SK-N-SH (cell line): ENCODE measurements at regions not wholly inside any gene's neighbourhood (a gene's known extent, or its start where the extent isn't known, plus 50 kb on each side); places are given as distances from the start of the nearest gene placed in this dataset.

Experiments used
- CTCF ChIA-PET: fragments of 300-600, 350-600 bp; formaldehyde crosslinking; extraction: SDS; loops from one replicate; lab custom pipeline; 2021; lab: Yijun Ruan, JAX
- POLR2A ChIA-PET: fragments of 350-600 bp; sonication (Branson Sonifier 250); formaldehyde crosslinking; extraction: SDS; loops from one replicate; lab custom pipeline; 2020; ENCODE audit warnings: antibody characterized with exemption, inconsistent platforms; lab: Yijun Ruan, JAX
- DNase-seq: peaks from one replicate; pipeline ENCODE4 v3.0.0; 2012
- H2AFZ ChIP-seq: fragments of 200-600 bp; sonication (generic); 2 replicates; pipeline ENCODE4 v1.8.1; 2016; ENCODE audit warnings: antibody characterized with exemption, mild to moderate bottlenecking, low read depth
- H3F3A ChIP-seq: fragments of 200-600 bp; sonication (generic); replicated peaks from 2 replicates; pipeline ENCODE3; 2016; ENCODE audit warnings: antibody characterized with exemption, mild to moderate bottlenecking; ENCODE audit not compliant: insufficient read depth
- H3K27ac ChIP-seq, 2 experiments: fragments of 200-500 bp in 1 of 2; fragments of 200-600 bp in 1 of 2; sonication (Bioruptor generic) in 1 of 2; sonication (generic), shearing (Covaris generic) in 1 of 2; 2 replicates each; pipeline versions ENCODE4 v1.5.1 to v1.6.1; 2014 to 2016; ENCODE audit warnings: low read depth in 2 of 2, inconsistent platforms in 1 of 2, low read length in 1 of 2, mild to moderate bottlenecking in 1 of 2, mixed read lengths in 1 of 2
- H3K27me3 ChIP-seq: fragments of 200-600 bp; sonication (generic), shearing (Covaris generic); 2 replicates; pipeline ENCODE4 v1.6.1; 2016; ENCODE audit warnings: mixed run types; ENCODE audit not compliant: insufficient read depth
- H3K36me3 ChIP-seq, 2 experiments: fragments of 200-500 bp in 1 of 2; fragments of 200-600 bp in 1 of 2; sonication (Bioruptor generic) in 1 of 2; sonication (generic) in 1 of 2; replicated peaks in 1 of 2; 2 replicates each; pipeline versions ENCODE3 to v1.5.1; 2014 to 2016; ENCODE audit warnings: low read length in 1 of 2, mild to moderate bottlenecking in 1 of 2; ENCODE audit not compliant: insufficient read depth in 2 of 2, control insufficient read depth in 1 of 2
- H3K4me1 ChIP-seq, 2 experiments: fragments of 200-500 bp in 1 of 2; fragments of 200-600 bp in 1 of 2; sonication (Bioruptor generic) in 1 of 2; sonication (generic), shearing (Covaris generic) in 1 of 2; 2 replicates each; pipeline versions ENCODE4 v1.5.1 to v1.6.1; 2014 to 2016; ENCODE audit warnings: low read depth in 1 of 2, low read length in 1 of 2, mixed run types in 1 of 2; ENCODE audit not compliant: insufficient read depth in 2 of 2, control insufficient read depth in 1 of 2
- H3K4me2 ChIP-seq: fragments of 200-600 bp; sonication (generic), shearing (Covaris generic); 2 replicates; pipeline ENCODE4 v1.6.1; 2017; ENCODE audit warnings: mixed run types
- H3K4me3 ChIP-seq, 2 experiments: fragments of 200-500 bp in 1 of 2; fragments of 200-600 bp in 1 of 2; sonication (Bioruptor generic) in 1 of 2; sonication (generic), shearing (Covaris generic) in 1 of 2; 2 replicates each; pipeline versions ENCODE4 v1.5.1 to v1.8.1; 2014 to 2016; ENCODE audit warnings: low read depth in 2 of 2, inconsistent platforms in 1 of 2, low read length in 1 of 2, mild to moderate bottlenecking in 1 of 2, mixed read lengths in 1 of 2, moderate library complexity in 1 of 2
- H3K79me2 ChIP-seq: fragments of 200-600 bp; sonication (generic); 2 replicates; pipeline ENCODE4 v1.8.1; 2017; ENCODE audit warnings: mild to moderate bottlenecking; ENCODE audit not compliant: insufficient read depth
- H3K9ac ChIP-seq: fragments of 200-600 bp; sonication (generic); 2 replicates; pipeline ENCODE4 v1.6.1; 2017; ENCODE audit warnings: mixed run types
- H3K9me2 ChIP-seq: fragments of 200-600 bp; sonication (generic); 2 replicates; pipeline ENCODE4 v1.6.1; 2017; ENCODE audit warnings: mixed run types
- H3K9me3 ChIP-seq: fragments of 200-600 bp; sonication (generic); 2 replicates; pipeline ENCODE4 v1.6.1; 2017; ENCODE audit warnings: mixed run types, mild to moderate bottlenecking, moderate library complexity
- H4K20me1 ChIP-seq: fragments of 200-600 bp; sonication (generic); 2 replicates; pipeline ENCODE4 v1.6.1; 2017; ENCODE audit warnings: mild to moderate bottlenecking, mixed run types; ENCODE audit not compliant: insufficient read depth
- ELF1 ChIP-seq: IDR thresholded peaks from 2 replicates; pipeline ENCODE4 v1.4.0; 2012
- FOSL2 ChIP-seq: IDR thresholded peaks from 2 replicates; pipeline ENCODE4 v1.4.0; 2012; ENCODE audit warnings: low read depth, mild to moderate bottlenecking, moderate library complexity, borderline replicate concordance
- GABPA ChIP-seq: IDR thresholded peaks from 2 replicates; pipeline ENCODE4 v1.4.0; 2012; ENCODE audit warnings: low read depth, mild to moderate bottlenecking
- MEF2A ChIP-seq: IDR thresholded peaks from 2 replicates; pipeline ENCODE4 v1.4.0; 2012; ENCODE audit warnings: low read depth, borderline replicate concordance
- MXI1 ChIP-seq: IDR thresholded peaks from 2 replicates; pipeline ENCODE4 v1.6.1; 2012; ENCODE audit warnings: mild to moderate bottlenecking, low read depth, low read length, improper control_type of control experiment
- NFIC ChIP-seq: IDR thresholded peaks from 2 replicates; pipeline ENCODE4 v1.4.0; 2012; ENCODE audit warnings: borderline replicate concordance
- RXRA ChIP-seq: IDR thresholded peaks from 2 replicates; pipeline ENCODE4 v1.4.0; 2012; ENCODE audit warnings: low read depth, mild to moderate bottlenecking, borderline replicate concordance
- TAF1 ChIP-seq: IDR thresholded peaks from 2 replicates; pipeline ENCODE4 v1.6.1; 2012; ENCODE audit warnings: low read depth, mild to moderate bottlenecking, low read length, moderate library complexity, borderline replicate concordance
- TEAD4 ChIP-seq: IDR thresholded peaks from 2 replicates; pipeline ENCODE4 v1.4.0; 2012; ENCODE audit warnings: mild to moderate bottlenecking, borderline replicate concordance; ENCODE audit not compliant: insufficient read depth
- USF1 ChIP-seq: IDR thresholded peaks from 2 replicates; pipeline ENCODE4 v1.4.0; 2012; ENCODE audit warnings: low read depth, borderline replicate concordance
- USF2 ChIP-seq: fragments of 150-350 bp; IDR thresholded peaks from 2 replicates; pipeline ENCODE4 v1.6.1; 2017; ENCODE audit warnings: antibody characterized with exemption, low read length, low read depth, borderline replicate concordance
- WGBS: methylation state at CpG from one replicate; pipeline ENCODE4 v1.1.6; 2017; ENCODE audit warnings: low lambda C conversion rate; 5-methylcytosine and 5-hydroxymethylcytosine counted together

- CTCF ChIA-PET, result no interaction called here
- POLR2A ChIA-PET, result no interaction called here
Observed at GRCh38 chr22:49204599-49205482, 622.8 kb downstream of the BRD1 start.

GRCh38 chr22:49203859-49204598, 623.6 kb downstream of the BRD1 start:
- Histone ChIP-seq H3K4me2 (no peak overlapping the region), H3K4me1 (no peaks in the 10 kb centered on the region; a peak in 1 of 4 replicates), H4K20me1 (no peaks in the 10 kb centered on the region), H3F3A (no peaks in the 10 kb centered on the region), H3K27me3 (no peaks in the 10 kb centered on the region; the same call in 1 of the 2 replicates), H3K27ac (no peak overlapping the region), H3K9ac (no peak overlapping the region), H3K9me2 (no peaks in the 10 kb centered on the region), H3K36me3 (no peaks in the 10 kb centered on the region), H3K4me3 (no peak overlapping the region), H2AFZ (no peak overlapping the region), H3K79me2 (no peaks in the 10 kb centered on the region), H3K9me3 (no peaks in the 10 kb centered on the region)
- TF ChIP-seq MXI1 (no peak), ELF1 (no peak), RXRA (no peak), FOSL2 (no peak), GABPA (no peak), TEAD4 (no peak), USF1 (no peak), USF2 (no peak), NFIC (no peak), TAF1 (no peak), MEF2A (no peak)
- POLR2A ChIA-PET, result no interaction called here
- CTCF ChIA-PET, result interaction anchor here (1.4 kb wide), 1 partner anchor 12 kb away, joined by 3 read pairs; no protein-coding TSS in a partner anchor
- no peak for DNase-seq
- WGBS, result 50% methylated on average over 24 of the region's 32 CpGs

More at GRCh38 chr22:49204599-49205482, 622.8 kb downstream of the BRD1 start:
- no peaks in the 10 kb centered on the region; the same call in 1 of the 2 replicates for H3K27me3 ChIP-seq
- H3K27ac ChIP-seq, result no peak overlapping the region
- DNase-seq, result no peak
- no peak overlapping the region for H3K4me2 ChIP-seq
- no peak overlapping the region for H3K9ac ChIP-seq
- no peak overlapping the region for H2AFZ ChIP-seq
- no peak for TF ChIP-seq MXI1
- no peaks in the 10 kb centered on the region for H3K9me2 ChIP-seq
- H3K79me2 ChIP-seq, result no peaks in the 10 kb centered on the region
- 39% methylated on average over 20 of the region's 22 CpGs for WGBS
- H3K9me3 ChIP-seq, result no peaks in the 10 kb centered on the region
- H3K4me3 ChIP-seq, result no peak overlapping the region
- no peaks in the 10 kb centered on the region for H4K20me1 ChIP-seq
- no peaks in the 10 kb centered on the region for H3K36me3 ChIP-seq
- H3K4me1 ChIP-seq, result peaks cover 0 to 6% of the 10 kb centered on the region in 2 experiments; a peak in 1 of 4 replicates
- no peaks in the 10 kb centered on the region for H3F3A ChIP-seq
